ENCODE measurements at regions not wholly inside any gene's neighbourhood (a gene's known extent, or its start where the extent isn't known, plus 50 kb on each side); places are given as distances from the start of the nearest gene placed in this dataset.

GRCh38 chr4:131348263-131348662, 1800.8 kb upstream of the PCDH10 start:
- TF ChIP-seq POLR2A (IDR thresholded peaks at IDR 0.05), result no peak
- TF ChIP-seq, protein P1, sequence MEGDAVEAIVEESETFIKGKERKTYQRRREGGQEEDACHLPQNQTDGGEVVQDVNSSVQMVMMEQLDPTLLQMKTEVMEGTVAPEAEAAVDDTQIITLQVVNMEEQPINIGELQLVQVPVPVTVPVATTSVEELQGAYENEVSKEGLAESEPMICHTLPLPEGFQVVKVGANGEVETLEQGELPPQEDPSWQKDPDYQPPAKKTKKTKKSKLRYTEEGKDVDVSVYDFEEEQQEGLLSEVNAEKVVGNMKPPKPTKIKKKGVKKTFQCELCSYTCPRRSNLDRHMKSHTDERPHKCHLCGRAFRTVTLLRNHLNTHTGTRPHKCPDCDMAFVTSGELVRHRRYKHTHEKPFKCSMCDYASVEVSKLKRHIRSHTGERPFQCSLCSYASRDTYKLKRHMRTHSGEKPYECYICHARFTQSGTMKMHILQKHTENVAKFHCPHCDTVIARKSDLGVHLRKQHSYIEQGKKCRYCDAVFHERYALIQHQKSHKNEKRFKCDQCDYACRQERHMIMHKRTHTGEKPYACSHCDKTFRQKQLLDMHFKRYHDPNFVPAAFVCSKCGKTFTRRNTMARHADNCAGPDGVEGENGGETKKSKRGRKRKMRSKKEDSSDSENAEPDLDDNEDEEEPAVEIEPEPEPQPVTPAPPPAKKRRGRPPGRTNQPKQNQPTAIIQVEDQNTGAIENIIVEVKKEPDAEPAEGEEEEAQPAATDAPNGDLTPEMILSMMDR (IDR thresholded peaks at IDR 0.05), result no peak
